GM18909 (cell line): ENCODE measurements at regions not wholly inside any gene's neighbourhood (a gene's known extent, or its start where the extent isn't known, plus 50 kb on each side); places are given as distances from the start of the nearest gene placed in this dataset.
"Not testable (repeated sequence)": the region's sequence is repeated elsewhere in the genome, so short reads cannot be mapped to it uniquely, and the experiment has no call there.

Experiments
- ATAC-seq: cut with Tn5 transposase; IDR thresholded peaks from one replicate; pipeline ENCODE4 v1.9.1; 2021; ENCODE audit warnings: mild to moderate bottlenecking; ENCODE audit not compliant: unreplicated experiment, poor library complexity

DNA sequence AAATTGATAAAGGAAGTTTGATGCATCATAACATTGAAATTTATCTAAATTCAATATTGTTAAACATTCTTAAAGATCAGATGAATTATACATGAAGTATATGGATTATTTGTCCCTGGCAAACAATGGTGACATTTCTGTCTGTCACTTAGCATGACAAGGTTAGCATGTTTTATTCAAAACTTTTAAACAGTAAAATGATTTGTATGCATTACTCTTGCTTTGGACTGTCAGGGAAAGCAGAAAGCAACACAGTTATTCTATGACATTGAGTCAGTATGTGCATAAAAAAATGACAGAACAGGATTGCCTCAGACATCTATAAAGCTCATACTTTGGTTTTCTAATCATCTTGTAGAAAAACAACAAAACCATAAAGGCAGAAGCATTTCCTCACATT lies 193.7 kb downstream of the IZUMO3 start:
- ATAC-seq = no peak

DNA sequence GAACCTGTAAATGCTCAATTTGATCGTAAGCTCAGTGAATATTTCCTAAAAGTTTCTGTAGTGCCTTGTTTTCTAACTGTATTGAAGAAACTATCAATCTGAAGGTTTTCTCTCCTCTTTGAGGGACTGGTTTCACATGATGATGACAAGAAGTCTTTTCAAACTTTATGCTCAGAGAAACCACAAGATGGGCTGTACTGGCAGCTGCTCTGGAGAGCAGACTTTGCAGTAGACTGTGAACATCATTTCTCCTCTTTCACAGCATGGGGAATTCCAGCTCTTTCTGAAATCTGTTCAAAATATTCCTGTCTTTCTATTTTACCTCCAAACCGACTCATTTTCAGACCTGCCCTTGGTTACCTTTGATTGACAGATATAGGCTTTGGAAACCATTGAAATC lies 194.4 kb downstream of the IZUMO3 start:
- no peak for ATAC-seq

DNA sequence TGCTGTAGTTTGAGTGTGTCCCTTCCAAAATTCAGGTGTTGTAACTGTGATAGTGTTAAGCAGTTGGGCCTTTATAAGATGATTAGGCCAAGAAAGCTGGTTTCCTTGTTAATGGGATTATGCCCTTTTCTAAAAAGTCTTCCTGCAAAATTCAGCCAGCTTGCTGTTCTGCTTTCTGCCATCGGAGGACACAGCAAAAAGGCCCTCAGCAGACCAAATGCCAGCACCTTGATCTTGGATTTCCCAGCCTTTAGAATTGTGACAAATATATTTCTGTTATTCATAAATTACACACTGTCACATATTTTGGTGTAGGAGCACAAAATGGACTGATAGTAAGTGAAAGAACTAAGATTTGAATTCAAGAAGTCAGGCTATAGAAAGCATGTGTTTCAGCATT lies 203.2 kb downstream of the IZUMO3 start:
- no peak for ATAC-seq

DNA sequence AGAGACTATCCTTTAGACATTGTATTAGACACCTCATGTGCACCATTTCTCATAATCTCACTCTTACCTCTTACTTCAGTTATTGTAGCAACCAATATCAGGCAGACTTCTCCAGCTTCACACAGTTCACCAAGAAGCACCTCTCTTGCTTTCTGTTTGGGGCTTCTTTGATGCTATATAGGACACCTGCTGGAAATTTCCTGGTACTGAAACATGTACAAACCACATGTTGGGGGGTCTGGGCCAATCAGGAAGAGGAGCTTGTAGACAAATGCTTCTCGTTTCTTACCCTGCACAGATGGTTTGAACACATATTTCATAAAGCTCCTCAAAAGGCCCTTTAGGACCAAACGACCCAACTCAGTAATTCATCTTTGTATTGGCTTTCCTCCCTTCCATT lies 212.1 kb downstream of the IZUMO3 start:
- no peak for ATAC-seq

DNA sequence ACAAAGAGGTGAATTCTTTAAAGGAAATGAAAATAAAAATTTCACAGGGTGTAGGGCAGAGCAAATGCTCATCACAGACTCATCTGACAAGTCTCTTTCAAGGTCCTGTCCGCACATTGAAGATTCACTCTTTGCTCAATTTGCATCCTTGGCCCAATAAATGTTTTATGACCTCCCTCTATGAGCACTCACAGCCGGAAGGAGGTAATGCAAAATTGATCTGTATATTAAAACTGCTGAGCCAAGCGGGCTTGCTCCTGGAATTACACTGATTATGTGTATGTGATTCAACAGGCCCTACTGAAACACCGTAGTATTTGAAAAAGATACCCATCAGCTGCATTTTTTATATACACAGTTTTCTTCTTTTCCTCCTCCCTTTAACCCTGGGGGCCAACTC lies 246.8 kb downstream of the IZUMO3 start:
- no peak for ATAC-seq

DNA sequence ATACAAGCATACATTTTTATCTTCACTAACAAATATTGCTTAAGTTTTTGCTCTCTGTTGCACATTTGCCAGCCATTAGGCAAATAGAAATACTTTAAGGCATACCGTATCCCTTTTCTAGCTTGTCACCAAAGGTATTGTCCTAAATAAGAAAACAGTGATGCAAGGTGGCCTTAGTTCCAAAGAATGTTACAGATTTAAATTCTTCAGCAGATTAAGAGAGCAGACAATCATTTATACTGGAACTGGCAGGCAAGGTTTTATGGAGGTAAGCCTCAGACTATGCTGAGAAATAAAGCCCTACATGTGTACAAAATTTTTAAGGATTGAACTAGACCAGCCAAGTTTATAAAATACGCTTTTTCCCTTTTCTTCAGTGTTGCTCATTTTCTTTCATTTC lies 247.8 kb downstream of the IZUMO3 start:
- no peak for ATAC-seq

DNA sequence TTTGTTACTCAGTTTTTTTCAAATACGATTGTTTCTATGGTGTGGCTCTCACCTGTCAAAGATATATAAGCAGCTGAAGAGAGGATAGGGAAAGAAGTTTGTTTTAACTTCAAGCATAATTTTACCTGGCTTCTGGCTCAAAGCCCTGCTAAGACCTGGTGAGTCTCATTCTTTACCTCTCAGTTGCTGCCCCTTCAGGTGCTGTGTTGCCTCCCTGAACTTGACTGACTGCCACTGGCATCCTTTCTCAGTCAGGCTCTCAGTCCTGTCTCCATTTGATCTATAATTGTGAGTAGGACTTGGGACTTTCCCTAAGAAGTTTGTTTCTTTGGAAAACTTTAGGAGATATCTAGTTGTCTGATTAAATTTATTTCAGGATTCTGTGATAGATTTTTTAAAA lies 249.6 kb downstream of the IZUMO3 start:
- no peak for ATAC-seq

DNA sequence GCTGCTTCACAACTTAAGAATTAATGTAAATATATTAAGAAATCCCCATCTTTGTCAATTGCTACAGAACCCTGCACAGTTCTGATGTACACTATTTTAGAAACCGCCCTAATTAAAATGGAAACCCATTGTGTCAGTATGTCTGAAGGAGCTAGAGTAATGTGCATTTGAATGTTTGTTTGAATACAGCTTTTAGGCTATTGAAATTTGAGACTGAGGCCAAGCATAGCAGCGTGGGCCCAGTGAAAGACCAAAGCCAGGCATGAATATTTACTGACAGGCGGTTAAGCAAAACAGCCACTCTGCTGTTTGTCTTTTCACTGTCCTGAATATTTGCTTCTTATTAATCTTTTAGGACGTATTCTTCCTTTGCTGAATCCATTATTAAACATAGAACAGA lies 252.3 kb downstream of the IZUMO3 start:
- ATAC-seq = no peak

DNA sequence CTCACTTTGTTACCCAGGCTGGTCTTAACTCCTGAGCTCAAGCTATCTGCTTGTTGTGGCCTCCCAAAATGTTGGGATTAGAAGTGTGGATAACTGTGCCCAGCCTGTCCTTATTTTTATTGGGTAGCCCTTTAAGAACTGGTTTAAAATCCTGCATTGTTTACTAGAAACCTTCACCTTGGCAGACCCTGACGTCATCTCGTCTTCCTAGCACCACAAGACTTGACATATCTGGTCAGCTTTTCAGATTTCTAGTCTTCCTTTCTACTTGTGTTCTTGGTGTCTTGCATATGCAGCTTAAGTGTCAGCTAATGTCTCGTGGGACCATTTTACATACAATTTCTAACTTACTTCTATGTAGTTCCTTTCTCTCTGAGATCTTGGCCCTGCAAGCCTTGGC lies 258.9 kb downstream of the IZUMO3 start:
- no peak for ATAC-seq

DNA sequence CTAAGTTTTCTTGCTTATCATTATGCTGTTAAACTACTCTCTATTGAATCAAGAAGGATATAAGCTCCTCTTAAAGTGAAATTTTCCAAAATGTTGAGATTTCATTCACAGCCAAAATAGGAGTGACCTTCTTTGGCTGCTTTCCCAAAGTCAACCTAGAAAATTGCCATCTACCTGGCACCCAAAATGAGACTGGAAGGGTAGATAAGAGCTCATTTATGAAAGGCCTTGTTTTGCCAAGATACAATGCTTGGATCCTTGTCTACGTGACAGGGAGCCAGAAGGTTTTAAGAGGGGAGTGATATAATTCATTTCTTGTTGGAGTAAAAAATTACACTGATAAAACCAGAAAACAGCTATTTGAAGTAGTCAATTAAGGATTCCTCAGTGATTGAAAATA lies 287.1 kb downstream of the IZUMO3 start:
- ATAC-seq = no peak

DNA sequence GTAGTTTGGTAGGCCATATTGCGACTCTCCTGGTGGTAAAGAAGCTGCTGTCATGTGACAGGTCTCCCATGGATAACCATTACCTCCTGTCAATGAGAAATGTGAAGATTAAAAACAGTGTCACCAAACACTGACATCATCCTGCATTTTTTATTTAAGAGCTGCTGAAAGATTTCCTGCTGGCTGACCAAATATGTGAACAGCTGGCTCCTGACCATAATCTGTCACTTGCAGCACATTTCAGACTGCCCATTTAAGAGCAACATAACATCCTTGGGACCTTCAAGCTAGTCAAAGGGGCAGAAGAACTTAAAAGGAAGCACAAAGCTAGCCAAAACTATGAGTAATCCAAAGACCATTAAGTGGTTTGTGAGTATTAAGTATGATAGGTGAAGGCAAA lies 288.0 kb downstream of the IZUMO3 start:
- no peak for ATAC-seq

DNA sequence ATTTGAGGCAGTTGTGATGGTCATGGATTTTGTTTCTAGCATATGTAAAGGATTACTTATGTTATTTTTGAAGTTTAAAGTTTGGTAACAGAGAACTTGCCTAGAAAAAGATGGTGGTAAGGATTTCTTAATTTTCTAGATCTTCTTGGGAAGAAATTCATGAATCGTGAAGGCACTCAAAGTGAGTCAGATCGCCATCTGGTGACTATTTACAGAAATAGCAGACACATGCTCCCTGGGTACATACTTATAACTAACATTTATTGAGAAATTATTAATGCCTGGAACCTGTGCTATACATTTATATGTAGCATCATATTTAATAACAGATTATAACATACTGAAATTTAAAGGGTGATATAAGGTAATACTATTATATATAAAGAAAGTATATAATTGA lies 299.7 kb downstream of the IZUMO3 start:
- ATAC-seq = no peak

DNA sequence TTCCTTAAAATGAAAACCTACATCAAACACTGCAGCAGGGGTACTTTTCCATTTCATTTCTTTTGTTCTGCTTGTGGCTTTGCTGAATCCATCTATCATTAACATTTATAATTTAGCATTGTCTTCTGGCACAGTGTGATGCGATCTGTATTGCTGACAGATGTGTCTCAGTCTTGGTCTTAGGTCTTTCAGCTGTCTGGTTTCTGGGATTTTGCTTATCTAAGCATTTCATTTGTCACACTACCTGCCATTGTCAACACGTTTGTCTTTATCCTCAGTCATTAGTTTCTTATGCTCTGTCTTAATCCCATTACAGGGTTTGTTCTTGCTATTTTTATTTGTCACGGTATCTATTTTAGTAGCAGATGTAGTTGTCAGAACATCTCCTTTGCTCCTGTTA lies 303.1 kb downstream of the IZUMO3 start:
- ATAC-seq = no peak

DNA sequence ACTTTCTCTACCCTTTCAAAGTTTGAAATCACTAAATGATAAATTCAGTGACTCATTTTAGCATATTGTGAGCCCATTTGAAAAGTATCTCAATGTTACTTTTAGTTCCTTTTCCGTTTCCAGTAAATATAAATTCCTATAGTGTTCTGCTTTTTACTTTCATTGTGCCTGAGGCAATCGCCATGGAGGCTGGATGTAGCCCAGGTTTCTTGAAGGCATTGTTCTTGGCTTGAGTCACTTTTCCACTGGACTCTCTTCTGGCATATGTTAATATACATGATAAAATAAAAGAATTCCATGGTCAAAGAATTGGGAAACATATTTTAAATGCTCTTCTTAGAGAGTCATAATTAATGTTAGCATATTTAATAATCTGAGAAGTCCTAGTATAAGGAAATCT lies 327.0 kb downstream of the IZUMO3 start:
- no peak for ATAC-seq

DNA sequence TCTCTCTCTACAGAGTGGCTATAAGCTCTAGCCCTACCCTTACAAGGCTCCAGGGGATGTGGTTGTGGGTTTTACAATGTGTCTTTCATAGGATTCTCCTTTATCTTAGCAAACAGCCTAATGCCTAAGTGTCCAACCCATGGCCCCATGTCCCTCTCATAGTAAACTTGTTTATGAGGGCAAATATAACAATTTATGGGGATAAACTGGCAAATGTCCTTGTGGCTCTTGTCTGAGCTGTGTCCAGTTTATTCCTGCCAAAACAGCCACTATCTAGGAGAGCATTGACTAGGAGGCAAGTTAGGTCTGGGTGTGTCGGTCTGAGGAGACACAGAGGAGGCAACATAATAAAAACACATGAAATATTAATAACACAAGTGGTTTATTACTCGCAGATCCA lies 335.1 kb downstream of the IZUMO3 start:
- ATAC-seq = no peak

DNA sequence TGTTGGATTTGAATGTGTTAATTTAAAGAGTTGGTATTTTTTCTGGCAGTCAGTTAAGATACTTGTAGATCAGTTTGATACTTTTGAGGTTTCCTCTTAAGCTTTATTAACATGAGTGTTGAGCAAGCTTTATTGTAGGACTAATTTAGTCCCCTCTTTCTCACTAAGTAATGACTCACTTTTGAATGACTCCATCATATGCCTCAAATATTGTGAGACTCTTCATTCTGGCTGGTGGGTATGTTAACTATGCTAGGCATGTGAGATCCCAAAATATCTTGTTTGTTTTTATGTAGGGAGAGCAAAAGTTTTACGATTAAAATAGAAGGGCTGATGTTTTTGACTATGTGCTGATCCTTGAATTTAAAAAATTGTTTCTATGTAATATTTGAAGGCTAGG lies 355.7 kb downstream of the IZUMO3 start:
- ATAC-seq = no peak

DNA sequence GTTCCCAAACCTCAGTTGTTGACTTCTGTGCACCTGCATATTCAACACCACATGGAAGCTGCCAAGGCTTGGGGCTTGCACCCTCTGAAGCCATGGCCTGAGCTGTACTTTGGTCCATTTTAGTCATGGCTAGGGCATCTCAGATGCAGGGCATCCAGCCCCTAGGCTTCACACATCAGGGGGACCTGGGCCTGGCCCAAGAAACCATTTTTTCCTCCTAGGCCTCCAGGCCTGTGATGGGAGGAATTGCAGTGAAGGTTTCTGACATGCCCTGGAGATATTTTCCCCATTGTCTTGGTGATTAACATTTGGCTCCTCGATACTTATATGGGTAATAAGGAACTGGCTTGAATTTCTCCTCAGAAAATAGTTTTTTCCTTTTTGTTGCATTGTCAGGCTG lies 354.5 kb upstream of the ELAVL2 start:
- not testable (repeated sequence) for ATAC-seq

DNA sequence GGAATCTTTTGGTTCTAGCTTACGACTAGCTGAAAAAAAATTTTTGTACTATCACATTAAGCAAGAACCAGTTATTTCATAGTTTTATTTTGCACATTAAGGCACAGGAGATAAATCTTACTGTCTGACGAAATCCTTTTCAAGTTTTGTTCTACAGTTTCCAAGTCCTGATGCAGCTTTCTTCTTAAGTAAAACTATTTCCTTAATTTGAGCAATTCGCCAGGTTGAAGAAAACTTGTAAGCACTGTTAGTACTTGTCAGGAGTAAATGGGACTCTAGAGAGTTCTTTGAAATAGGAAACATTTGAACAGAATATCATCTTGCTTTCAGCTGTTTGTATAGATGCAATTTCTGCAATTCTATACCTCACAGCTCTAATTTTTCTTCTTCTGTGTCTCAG lies 318.8 kb upstream of the ELAVL2 start:
- no peak for ATAC-seq

DNA sequence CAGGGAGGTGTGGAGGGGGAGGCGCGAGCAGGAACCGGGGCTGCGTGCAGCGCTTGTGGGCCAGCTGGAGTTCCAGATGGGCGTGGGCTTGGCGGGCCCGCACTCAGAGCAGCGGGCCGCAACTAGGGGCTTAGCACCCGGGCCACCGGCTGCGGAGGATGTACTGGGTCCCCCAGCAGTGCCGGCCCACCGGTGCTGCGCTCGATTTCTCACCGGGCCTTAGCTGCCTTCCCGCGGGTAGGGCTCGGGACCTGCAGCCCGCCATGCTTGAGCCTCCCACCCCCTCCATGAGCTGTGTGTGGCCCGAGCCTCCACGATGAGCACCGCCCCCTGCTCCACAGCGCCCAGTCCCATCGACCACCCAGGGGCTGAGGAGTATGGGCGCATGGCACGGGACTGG lies 309.0 kb upstream of the ELAVL2 start:
- not testable (repeated sequence) for ATAC-seq

DNA sequence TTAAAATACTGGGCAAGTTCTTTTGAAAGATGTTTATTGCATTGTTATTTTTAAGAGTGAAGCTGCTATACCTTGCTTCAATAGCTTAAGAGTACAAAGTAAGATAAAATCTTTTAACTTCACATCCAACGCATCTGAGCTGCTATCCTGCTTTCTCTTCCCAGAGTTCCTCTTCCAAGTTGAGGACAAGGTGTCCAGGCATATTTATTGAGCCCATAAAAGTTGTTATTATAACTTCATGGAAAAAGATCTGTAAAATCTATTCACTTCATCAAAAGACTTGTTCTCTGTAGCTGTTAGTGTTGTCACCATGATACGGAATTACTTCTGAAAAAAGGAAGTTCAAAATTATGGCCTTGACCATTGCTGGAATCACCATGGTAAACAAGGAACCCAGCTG lies 306.2 kb upstream of the ELAVL2 start:
- ATAC-seq = no peak

DNA sequence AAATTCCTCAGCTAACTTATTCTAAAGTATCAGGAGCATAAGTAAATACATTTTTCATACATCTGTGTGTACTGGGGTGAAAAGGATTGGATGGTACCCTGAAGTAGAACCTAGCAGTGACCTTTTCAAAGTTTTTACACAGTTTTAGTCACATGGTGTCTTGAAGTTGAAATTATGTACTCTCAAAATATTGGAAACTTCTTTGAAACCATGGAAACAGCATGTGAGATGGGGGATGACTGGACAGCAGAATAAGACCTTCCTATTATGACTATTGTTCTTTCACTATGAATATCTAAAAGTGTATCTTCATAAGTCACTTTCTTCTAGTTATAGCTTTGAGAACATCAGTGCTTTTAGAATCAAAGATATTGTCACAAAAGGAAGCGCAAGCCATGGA lies 301.5 kb upstream of the ELAVL2 start:
- ATAC-seq = no peak

DNA sequence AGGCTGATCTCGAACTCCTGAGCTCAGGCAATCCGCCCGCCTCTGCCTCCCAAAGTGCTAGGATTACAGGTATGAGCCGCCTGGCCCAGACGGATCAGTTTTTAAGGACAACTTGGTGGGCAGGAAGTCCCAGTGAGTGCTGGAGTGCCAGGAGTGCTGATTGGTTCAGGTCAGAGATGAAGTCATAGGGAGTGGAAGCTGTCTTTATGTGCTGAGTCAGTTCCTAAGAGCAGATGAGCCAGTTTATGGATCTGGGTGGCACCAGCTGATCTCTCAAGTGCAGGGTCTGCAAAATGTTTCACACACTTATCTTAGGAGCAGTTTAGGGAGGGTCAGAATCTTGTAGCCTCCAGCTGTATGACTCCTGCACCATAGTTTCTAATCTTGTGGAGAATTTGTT lies 292.1 kb upstream of the ELAVL2 start:
- ATAC-seq = no peak

DNA sequence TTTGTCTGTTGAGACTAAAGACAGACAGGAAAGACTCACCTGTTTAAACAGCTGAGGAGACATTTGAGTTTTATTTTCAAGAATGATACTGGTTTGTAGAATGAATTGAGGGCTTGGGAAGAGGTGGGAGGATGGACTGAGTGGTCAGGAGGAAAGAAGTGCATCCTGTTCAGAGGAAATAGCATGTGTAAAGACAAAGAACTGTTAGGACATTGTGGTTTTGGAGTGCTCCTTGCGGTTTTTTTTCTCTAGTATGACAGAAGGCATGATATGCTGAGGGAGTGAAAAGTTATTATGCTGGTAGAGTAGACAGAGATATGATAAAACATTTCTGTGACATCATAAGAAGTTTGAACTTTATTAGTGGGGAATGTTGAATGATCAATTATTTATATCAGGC lies 270.7 kb upstream of the ELAVL2 start:
- ATAC-seq = no peak

DNA sequence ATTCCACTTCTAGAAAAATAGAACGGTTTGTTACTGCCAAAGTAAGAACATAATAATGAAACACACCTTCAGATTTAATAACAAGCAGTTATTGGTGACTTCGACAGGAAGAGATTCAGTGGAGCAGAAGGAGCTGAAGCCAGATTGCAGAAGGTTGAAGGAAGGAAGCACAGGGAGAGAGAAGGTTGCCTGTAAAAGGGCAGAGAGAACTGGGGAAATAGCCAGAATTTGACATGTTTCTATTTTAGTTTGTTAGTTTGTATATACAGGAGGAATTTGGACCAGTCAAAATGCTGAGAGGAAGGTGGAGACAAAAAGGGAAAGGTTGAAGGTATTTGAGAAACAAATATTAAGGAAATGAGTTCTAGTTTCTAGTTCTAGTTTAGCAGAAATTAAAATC lies 269.2 kb upstream of the ELAVL2 start:
- no peak for ATAC-seq
